TTC549 (cell line): ENCODE measurements at regions not wholly inside any gene's neighbourhood (a gene's known extent, or its start where the extent isn't known, plus 50 kb on each side); places are given as distances from the start of the nearest gene placed in this dataset.
"Not testable (repeated sequence)": the region's sequence is repeated elsewhere in the genome, so short reads cannot be mapped to it uniquely, and the experiment has no call there.

ENCODE experiments used
- FAIRE-seq: peaks from 2 replicates; lab custom pipeline; 2012; peaks lifted over from hg19 to GRCh38; lab: Jason Lieb, UNC

DNA sequence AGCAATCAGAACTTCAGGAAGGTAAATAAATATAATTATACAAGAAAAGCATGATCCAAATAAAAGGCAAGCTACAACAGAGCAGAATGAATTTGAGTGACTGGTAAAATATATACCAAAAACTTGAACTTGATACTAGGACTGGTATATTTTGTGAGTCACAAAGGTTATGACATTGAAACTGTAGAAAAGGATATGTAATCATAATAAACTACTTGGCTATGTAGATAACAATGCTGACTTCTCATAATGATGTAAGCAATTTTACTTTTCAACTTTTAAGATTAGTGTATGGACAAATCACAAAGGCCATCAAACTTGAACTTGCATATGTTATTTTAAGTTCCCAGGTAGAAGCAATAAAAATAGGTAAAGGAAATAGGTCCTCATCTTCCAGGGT is 384.5 kb upstream of the NECTIN3 start:
- no peak for FAIRE-seq

DNA sequence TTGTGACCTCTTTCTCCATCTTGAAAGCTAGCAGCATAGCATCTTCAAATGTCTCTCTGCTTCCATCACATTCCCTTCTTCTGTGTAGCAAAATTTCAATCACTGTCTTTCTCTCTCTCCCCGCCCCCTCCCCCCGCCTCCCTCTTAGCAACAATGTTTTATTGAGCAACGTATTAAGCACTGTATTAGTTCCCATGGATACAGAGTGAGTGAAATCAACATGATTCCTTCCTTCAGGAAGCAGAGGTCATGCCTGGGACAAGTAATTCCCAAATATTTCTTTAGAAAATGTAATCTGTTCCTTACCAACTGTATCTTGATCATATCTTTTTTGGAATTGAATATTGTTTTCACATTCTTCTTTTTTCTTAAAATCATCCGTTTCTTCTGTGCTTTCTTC is 373.7 kb upstream of the NECTIN3 start:
- FAIRE-seq = no peak

DNA sequence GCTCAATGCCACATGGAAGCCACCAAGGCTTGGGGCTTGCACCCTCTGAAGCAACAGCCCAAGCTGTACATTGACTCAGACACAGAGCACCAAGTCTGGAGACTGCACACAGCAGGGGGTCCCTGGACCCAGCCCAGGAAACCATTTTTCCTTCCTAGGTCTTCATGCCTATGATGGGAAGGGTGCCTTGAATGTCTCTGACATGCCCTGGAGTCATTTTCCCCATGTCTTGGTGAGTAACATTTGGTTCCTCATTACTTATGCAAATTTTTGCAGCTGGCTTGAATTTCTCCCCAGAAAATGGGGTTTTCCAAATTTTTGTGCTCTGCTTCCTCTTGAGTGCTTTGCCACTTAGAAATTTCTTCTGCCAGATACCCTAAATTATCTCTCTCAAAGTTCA is 367.3 kb upstream of the NECTIN3 start:
- not testable (repeated sequence) for FAIRE-seq

DNA sequence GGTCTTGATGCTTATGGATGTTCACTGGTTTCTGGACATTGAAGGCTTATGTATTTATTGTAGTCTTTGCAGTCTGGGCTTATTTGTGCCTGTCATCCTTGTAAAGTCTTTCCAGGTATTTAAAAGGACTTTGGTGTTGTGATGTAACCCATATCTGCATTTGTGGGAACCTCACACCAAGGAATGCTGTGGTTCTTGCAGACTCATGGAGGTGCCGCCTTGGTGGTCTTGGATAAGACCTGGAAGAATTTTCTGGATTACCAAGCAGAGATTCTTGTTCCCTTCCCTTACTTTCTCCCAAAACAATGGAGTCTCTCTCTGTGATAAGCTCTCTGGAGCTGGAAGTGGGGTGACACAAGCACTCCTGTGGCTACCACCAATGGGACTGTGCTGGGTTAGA is 363.5 kb upstream of the NECTIN3 start:
- FAIRE-seq = no peak

DNA sequence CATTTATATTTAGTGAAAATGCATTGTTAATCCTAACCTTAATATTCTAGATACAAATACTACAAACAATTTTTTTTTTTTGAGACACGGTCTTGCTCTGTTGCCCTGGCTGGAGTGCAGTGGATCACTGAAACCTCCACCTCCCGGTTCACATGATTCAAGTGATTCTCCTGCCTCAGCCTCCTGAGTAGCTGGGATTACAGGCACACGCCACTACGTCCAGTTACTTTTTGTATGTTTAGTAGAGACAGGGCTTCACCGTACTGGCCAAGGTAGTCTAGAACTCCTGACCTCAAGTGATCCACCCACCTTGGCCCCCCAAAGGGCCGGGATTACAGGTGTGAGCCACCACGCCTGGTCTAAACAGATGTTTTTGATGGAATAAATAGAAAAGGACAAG is 361.5 kb upstream of the NECTIN3 start:
- FAIRE-seq = no peak

DNA sequence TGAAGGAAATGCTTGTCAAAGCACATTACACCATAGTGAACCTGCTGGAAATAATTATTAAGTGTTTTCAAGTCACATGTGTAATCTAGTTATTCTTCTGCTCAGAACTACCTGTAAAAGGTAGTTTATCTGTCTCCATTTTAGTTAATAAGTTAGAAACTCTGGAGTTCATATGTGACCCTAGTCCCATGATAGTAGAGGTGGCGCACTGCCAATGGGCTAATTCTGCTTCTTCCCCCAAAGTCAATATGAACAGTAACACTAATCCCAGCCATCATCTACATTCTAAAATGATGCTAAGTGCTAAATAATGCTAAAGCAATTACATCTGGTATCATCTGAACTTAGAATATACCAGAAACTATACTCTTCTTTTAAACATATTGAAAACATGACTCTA is 361.0 kb upstream of the NECTIN3 start:
- FAIRE-seq = no peak

DNA sequence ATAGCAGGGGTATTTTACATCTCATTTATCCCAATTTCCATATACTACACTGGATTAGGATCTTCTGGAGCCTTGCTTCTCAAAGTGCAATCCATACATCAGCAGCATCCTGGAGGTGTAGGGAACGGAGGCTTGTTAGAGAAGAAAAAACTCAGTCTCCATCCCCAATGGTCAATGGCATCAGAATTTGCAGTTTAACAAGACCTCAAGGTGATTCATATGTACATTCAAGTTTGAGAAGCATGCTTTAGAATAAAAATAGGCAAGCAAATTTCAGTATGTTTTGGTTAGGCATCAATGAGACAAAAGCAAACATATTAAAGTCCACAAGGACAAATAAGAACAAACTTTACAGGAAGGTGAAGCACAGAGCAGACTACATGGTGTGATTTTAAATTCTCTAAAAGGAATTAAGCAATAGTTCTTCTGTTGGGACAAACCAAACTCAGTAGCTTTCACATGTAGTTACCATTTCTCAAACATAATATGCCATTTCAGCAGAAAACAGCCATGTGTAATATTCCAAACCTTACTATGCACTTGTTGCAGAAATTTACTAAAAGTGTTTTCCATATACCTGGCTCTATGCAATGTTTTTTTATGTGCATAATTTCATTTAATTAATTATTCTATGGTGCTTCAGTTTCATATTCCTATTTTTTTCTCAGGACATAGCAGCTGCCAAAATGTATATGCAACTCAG is 360.3 kb upstream of the NECTIN3 start:
- no peak for FAIRE-seq

DNA sequence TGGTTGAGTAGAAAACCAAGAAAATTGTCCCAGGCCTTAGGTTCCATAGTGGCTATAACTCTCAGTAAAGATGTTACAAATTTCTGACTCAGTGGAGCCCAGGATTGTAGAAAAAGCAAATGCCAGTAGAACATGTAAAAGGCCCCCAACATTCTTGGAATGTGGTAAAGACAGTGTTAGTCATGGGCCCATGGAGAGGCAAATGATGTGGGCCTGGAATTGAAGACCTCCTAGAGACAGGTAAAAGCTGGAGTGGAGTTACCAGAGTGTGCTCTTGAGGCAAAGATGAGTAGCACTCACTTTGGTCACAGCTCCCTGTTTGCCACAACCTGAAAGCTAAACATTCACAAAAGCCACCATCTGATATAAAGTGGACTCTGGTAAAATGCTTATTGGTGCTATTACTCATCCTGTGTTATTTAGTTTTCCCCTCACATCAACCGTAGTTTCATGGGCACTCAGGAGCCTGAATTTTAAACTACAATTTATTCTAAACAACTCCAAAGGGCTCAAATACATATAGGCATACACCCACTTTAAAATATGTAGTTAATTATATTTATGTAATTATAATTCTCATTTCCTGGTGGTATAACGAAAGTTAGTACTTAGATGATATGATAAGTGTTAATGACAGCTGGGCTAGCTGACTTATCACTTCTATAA is 359.6 kb upstream of the NECTIN3 start:
- FAIRE-seq = no peak

DNA sequence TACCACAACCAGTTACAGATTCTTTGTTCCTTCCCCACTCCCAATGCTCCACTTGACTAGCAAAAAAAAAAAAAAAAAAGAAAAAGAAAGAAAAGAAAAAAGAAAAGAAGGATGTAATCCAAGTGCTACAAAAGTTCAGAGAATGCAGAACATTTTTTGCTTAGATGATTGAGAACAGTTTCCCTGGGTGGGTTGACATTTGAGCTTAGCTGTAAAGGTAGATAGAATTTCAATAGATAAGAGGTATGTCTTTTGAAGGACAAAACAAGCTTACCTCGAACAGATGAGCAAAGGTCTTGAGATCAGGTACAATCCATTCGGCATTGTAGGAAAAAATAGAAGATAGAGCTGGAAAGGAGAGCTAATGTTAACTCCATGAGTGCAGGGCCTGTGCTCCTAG is 344.6 kb upstream of the NECTIN3 start:
- no peak for FAIRE-seq

DNA sequence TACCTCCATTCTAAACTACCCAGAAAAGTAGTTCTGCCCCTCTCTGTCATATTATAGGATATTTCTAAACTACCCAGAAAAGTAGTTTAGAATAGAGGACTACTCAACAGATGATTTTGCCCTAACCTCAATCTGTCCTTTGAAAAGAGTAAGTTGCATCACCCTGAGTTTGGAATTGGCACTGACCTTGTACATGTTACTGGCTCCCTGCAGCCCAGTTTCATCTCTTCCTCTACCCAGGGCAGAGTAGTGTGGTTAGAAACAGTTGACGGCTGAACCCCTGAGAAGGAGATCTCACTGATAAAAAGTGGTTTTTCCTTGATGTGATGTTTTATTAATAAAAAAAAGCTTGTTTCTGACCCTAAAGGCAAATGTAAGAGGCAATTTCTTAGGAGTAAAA is 340.5 kb upstream of the NECTIN3 start:
- no peak for FAIRE-seq

DNA sequence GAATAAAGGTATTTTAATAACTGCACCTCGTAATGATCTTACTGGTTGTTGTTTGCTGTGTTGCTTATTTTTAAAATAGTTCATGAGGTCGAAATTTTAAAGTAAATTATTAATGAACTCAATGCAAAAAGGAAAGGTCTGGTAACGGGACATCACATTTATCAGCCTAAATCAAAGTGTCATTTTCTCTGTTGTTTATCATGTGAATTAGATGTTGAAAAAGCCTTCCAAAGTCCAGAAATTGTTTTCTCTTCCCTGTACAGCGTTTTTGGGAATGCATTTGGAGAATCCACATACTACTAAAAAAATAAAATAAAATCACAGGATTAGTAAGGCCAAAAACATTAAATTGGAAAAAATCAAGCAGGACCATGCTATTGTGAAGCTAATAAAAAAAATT is 339.2 kb upstream of the NECTIN3 start:
- no peak for FAIRE-seq

DNA sequence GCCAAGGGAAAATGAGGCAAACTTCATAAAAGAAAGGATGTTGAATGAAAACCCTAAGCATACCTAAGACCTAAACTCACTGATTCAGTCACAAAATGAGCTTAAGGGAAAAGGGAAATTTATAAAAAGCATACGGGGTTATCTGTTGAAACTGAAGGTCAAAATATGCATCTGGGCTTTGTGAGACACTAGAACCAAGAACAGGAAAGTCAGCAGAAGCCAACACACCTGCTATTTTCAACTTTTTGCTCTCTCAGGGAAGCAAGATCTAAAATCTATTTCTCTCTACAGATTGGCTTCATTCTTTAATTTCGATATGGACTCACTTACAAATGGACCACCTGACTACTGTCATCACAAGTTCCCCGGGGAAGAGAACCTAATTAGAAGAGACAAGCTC is 338.6 kb upstream of the NECTIN3 start:
- FAIRE-seq = no peak

DNA sequence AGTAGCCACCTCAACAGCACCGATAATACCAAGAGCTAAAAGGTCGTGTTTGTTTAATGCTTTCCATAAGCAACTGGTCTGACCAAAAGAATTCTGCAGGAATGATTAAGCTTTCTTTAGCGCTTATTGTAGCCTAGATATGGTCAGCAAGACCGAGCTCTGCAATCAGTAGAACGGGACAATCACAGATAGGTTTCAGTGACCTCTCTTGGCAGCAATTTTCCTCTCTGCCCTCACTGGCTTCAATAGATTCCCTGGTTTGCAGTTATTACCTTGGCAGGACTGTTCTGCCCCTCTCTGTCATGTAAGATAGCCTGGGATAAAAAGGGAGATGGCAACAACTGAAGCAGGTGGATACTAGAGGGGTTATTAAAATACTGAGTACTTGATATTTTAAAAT is 337.1 kb upstream of the NECTIN3 start:
- FAIRE-seq = no peak

DNA sequence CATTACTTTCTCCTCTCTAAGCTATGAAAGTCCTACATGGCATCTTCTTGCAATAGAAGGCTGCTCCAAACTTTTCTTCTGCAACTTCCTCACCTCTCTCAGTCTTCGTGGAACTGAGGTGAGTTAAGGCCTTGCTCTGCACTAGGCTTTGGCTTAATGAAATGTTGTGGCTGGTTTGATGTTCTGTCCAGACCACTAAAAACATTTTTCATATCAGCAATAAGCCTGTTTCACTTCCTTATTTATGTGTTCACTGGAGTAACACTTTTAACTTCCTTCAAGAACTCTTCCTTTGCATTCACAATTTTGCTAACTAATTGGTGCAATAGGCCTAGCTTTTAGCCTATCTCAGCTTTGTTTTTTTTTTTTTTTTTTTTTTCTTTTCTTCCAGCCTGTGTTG is 335.3 kb upstream of the NECTIN3 start:
- FAIRE-seq = no peak

DNA sequence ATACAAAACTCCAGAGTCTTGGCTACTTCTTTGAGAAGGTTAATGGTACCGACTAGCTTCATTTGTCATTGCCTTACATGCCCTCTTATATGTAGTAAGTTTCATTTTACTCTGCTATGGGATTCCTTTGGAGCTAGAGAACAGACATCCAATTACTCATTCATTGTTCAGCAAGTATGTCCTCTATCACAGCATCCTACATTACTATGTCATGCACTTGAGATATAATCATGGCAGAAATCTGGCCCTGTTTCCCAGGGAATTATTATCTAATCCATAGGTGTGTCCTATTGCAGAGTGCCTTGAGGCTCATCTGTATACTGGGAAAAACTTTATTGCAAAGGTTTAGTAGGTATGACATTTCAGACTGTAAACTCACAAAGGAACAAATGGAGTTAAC is 333.1 kb upstream of the NECTIN3 start:
- no peak for FAIRE-seq

DNA sequence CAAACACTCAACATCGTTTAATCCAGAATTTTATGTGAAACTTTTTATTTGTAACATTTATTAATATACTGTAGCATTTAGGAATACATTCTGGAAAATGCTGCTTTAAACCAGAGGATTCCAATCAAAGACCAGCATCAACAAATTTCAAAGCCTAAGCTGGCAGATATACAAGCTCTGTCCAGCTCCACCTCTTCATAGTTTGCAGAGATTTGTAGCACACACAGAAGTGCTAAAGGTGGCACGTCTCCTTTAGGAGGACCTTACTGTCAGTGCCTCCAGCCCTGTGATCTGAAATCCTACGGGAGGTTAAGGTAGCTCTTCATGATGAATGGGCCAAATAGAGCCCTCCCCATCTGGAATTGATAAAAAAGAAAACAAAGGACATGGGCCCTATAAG is 329.7 kb upstream of the NECTIN3 start:
- no peak for FAIRE-seq

DNA sequence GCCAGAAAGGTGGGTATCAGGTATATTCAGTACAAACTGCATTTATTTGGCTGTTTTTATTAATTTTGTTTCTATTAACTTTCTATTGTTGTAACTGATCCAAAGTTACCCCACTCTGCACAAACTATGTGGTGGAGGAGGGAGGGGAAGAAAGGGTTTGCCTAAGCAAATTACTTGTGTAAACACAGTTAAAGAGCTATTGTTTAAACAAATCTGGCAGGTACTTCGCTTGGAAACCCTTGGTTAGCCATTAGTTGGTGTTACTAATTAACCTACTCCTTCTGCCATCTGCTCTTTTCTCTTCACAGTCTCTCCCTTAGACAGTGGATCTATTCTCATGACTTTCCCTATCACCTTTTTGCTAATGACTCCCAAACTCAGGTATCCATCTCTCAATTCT is 328.4 kb upstream of the NECTIN3 start:
- FAIRE-seq = no peak

DNA sequence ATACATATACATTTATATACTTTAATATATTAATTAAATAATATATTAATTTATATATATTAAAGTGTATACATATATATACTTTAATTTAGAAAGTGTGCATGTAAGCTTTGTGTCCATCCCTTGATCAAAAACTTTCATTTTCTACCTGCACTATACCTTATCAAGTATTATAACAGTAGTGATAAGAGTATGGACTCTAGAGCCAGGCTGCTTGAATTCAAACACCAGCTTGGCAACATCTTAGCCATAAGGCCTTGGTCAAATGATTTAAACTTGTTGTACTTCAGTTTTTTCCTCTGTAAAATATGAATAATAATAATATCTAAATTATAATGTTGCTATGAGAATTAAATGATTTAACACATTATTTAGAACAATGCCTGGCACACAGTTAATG is 327.6 kb upstream of the NECTIN3 start:
- no peak for FAIRE-seq

DNA sequence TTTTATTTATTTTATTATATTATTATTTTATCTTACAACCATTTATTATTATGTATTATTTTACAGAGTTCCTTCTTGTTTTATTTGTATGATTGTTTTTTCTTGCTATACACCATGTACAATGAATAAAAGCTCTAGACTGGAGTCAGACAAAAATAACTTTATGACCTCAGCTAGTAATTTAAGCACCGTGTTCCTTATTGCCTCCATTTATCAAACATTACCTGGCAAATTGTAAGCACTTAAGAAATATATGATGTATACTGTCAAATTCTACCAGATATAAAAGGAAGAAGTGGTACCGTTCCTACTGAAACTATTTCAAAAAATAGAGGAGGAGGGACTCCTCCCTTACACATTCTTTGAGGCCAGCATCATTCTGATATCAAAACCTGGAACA is 326.9 kb upstream of the NECTIN3 start:
- no peak for FAIRE-seq

DNA sequence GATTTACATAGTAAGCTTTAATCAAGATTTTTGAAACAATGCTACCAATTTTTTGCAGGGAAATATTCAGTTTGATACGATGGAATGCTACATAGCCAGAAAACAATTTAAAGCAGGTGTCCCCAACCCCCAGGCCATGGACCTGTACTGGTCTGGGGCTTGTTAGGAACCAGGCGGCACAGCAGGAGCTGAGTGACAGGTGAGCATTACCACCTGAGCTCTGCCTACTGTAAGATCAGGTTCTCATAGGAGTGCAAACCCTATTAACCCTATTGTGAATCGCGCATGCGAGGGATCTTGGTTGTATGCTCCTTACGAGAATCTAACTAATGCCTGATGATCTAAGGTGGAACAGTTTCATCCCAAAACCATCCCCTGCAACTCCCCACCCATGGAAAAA is 322.6 kb upstream of the NECTIN3 start:
- no peak for FAIRE-seq

DNA sequence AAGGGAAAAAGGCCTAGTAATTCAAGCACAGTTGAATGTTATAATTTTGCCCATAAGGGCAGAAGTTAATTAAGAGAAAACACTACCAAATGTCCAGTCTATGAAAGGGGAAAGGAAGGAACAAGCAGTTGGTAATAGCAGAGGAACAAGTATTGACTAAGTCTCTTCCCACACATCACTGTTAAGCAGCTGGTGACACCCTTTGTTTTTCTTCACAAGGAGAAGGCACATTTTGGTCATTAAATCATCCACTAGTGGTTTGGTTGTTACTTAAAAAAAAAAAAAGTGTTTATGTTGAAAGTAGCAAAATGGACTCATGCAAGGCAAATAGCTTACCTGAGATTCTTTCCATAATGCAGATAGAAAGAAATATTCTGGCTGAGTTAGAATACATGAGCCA is 321.4 kb upstream of the NECTIN3 start:
- FAIRE-seq = no peak

DNA sequence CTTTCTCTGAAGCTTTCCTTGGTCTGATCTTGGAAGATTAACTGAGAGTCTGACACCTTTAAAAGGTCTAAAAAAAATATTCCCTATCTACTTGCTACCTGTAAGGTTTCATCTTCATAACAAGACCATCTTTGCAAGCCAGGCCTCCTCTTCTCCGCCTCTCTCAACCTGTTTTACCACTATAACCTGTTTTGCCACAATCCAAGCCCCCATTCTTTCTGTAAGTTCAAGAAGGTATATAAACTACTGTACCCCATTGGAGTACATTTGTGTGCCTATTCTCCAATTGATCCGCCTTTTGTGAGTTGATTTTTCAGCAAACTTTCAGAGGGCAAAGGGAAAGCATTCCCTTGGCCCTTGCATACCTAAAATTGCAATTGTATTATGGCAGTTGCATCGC is 319.3 kb upstream of the NECTIN3 start:
- no peak for FAIRE-seq

DNA sequence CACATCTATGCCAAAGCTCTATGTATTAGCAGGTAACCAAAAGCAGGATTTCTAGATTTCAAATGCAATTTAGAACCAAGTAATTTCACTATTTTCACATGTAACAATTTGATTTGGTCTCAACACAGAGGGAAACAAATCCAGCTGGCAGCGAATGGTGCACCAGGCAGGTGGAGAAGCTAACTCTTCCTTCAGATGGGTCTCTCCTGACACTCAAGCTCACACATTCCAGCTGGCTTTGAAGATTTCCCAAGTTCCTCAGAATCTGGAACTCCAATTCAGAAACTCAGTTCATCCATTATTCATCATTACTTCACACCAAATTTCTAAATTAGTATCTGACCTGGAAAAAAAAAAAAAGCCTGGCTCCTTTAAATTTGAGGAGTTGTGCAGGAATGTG is 318.1 kb upstream of the NECTIN3 start:
- no peak for FAIRE-seq

DNA sequence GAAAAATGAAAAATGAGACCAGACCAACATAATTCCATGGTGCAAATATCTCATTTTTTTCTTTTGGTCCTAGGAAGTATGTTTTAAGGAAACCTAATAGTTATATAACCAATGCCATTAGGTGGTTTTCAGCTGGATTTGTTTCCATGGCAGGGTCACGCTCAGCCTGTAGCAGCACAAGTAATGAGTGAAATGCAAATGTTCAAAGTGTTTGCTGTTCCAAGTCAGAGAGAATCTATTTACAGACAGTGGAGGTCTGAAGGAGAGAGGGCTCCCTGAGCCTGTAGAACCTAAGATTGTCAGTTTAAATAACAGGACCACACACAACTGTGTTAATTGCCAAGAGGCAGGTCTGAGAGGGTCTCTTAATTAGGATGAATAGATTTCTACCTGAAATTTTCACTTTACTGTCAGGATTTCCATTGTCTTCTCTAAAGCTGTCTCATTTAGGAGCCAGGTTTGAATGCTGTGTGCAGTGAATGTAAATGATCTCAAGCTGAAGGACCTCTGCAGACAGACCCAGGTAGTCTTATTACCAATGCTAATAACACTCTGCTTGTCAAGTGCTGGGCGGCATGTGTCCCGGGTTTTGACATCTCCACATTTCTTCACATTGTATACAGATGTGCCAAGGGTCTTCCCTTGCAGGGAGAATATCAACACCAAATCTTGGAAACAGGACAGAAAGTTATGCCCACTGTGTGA is 317.3 kb upstream of the NECTIN3 start:
- no peak for FAIRE-seq
